Duodenal mucosa (tissue), 2 donors: ENCODE measurements at regions not wholly inside any gene's neighbourhood (a gene's known extent, or its start where the extent isn't known, plus 50 kb on each side); places are given as distances from the start of the nearest gene placed in this dataset.

ENCODE experiments used
- H3K27ac ChIP-seq: one replicate; pipeline ENCODE4 v1.7.0; 2013; ENCODE audit warnings: low read depth, low read length
- H3K27me3 ChIP-seq, 2 donors: one replicate each; pipeline ENCODE4 v1.7.0; 2013; ENCODE audit warnings: low read length in 2 of 2, control low read depth in 1 of 2; ENCODE audit not compliant: insufficient read depth in 2 of 2, control insufficient read depth in 1 of 2
- H3K36me3 ChIP-seq, 2 donors: one replicate each; pipeline ENCODE4 v1.7.0; 2013; ENCODE audit warnings: low read length in 2 of 2, control low read depth in 1 of 2; ENCODE audit not compliant: insufficient read depth in 2 of 2, control insufficient read depth in 1 of 2
- H3K4me1 ChIP-seq, 2 donors: one replicate each; pipeline ENCODE4 v1.7.0; 2013; ENCODE audit warnings: low read length in 2 of 2, control low read depth in 1 of 2; ENCODE audit not compliant: insufficient read depth in 2 of 2, control insufficient read depth in 1 of 2
- H3K4me3 ChIP-seq, 2 donors: one replicate each; pipeline ENCODE4 v1.7.0; 2013; ENCODE audit warnings: low read length in 2 of 2, low read depth in 1 of 2
- H3K9ac ChIP-seq, 2 donors: one replicate each; pipeline ENCODE4 v1.7.0; 2013; ENCODE audit warnings: low read length in 2 of 2, low read depth in 1 of 2
- H3K9me3 ChIP-seq, 2 donors: one replicate each; pipeline ENCODE4 v1.7.0; 2013; ENCODE audit warnings: low read length in 2 of 2, control low read depth in 1 of 2; ENCODE audit not compliant: control insufficient read depth in 1 of 2

GRCh38 chr17:33751702-33752065 is 458.6 kb upstream of the ASIC2 start:
- H3K9ac ChIP-seq: no peak overlapping the region

DNA sequence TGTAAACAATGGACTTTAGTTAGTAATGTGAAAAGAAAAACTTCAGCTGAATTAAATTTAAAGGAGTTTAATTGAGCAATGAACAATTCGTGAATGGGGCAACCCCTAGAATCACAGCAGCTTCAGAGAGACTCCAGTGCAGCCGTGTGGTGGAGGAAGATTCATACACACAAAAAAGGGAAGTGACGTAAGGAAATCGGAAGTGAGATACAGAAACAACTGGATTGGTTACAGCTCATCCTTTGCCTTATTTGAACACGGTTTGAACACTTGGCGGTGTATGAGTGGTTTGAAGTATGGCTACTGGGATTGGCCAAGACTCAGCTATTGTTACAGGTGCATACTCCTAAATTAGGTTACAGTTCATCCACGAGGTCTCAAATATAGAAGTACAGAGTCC is 460.4 kb upstream of the ASIC2 start:
- Histone ChIP-seq H3K27ac (no peak overlapping the region), H3K9me3 (no peaks in the 10 kb centered on the region), H3K27me3 (no peaks in the 10 kb centered on the region), H3K36me3 (no peaks in the 10 kb centered on the region), H3K4me3 (no peak overlapping the region), H3K4me1 (no peaks in the 10 kb centered on the region), H3K9ac (no peak overlapping the region)

More at GRCh38 chr17:33751702-33752065, 458.6 kb upstream of the ASIC2 start:
- Histone ChIP-seq H3K4me1 (no peaks in the 10 kb centered on the region), H3K36me3 (no peaks in the 10 kb centered on the region), H3K27me3 (peaks cover 0 to 3% of the 10 kb centered on the region in 2 donors), H3K9me3 (no peaks in the 10 kb centered on the region), H3K27ac (no peak overlapping the region), H3K4me3 (no peak overlapping the region)

GRCh38 chr17:33756021-33756420 is 462.9 kb upstream of the ASIC2 start:
- no peaks in the 10 kb centered on the region for H3K4me1 ChIP-seq
- no peaks in the 10 kb centered on the region for H3K36me3 ChIP-seq
- no peaks in the 10 kb centered on the region for H3K9me3 ChIP-seq
- no peaks in the 10 kb centered on the region for H3K27me3 ChIP-seq
- H3K4me3 ChIP-seq: no peak overlapping the region
- H3K27ac ChIP-seq: no peak overlapping the region
- H3K9ac ChIP-seq: no peak overlapping the region

- H3K4me1 ChIP-seq: no peaks in the 10 kb centered on the region
- H3K9me3 ChIP-seq: no peaks in the 10 kb centered on the region
- peaks cover 0 to 4% of the 10 kb centered on the region in 2 donors for H3K27me3 ChIP-seq
- H3K4me3 ChIP-seq: no peak overlapping the region
- H3K9ac ChIP-seq: no peak overlapping the region
- H3K36me3 ChIP-seq: no peaks in the 10 kb centered on the region
- no peak overlapping the region for H3K27ac ChIP-seq
Observed at GRCh38 chr17:33765871-33766270, 472.8 kb upstream of the ASIC2 start.

- Histone ChIP-seq H3K9ac (no peak overlapping the region), H3K4me1 (no peaks in the 10 kb centered on the region), H3K27me3 (peaks cover 0 to 4% of the 10 kb centered on the region in 2 donors), H3K9me3 (no peaks in the 10 kb centered on the region), H3K4me3 (no peak overlapping the region), H3K27ac (no peak overlapping the region), H3K36me3 (no peaks in the 10 kb centered on the region)
Observed at GRCh38 chr17:33766721-33767120, 473.6 kb upstream of the ASIC2 start.

DNA sequence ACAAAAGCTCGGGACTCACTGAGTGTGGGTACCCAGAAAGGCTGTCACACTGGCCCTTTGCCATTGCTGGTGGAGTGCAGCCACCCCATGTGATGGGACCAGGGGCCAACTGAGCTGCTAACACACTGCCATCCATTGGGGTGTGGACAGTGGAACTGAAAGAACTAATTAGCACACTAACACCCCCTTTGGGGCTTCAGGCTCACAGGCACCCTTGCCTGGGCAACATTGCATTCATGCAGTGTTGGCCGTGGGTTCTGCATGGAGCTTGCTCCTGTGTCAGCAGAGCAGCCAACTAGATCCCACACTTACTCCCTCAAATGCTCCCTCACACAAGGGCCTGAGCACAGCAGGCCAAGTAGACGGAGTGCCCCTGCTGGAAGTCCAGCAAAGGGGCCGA is 476.0 kb upstream of the ASIC2 start:
- no peaks in the 10 kb centered on the region for H3K9me3 ChIP-seq
- H3K27ac ChIP-seq: no peak overlapping the region
- H3K27me3 ChIP-seq: peaks cover 0 to 4% of the 10 kb centered on the region in 2 donors

DNA sequence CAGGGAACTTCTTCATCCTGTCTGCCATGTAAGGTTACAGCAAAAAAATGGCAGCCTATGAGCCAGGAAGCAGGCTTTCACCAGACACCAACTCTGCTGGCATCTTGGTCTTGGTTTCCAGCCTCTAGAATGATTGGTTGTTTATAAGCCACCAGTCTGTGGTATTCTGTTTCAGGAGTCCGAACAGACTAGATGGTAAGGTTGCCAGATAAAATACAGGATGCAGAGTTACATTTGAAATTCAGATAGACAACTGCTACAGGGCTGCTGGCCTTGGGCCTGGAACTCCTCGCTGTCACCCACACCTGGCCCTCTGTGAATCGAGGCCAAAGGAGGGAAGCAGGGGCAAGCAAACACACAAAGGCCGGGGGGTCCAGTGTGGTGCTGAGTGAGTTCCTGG is 478.8 kb upstream of the CCL2 start:
- Histone ChIP-seq H3K27me3 (no peaks in the 10 kb centered on the region), H3K36me3 (no peaks in the 10 kb centered on the region), H3K9ac (no peak overlapping the region), H3K27ac (no peak overlapping the region), H3K4me1 (no peaks in the 10 kb centered on the region), H3K9me3 (no peaks in the 10 kb centered on the region), H3K4me3 (no peak overlapping the region)

More for the DNA sequence above, 476.0 kb upstream of the ASIC2 start:
- Histone ChIP-seq H3K9ac (no peak overlapping the region), H3K4me1 (no peaks in the 10 kb centered on the region), H3K36me3 (no peaks in the 10 kb centered on the region), H3K4me3 (no peak overlapping the region)

DNA sequence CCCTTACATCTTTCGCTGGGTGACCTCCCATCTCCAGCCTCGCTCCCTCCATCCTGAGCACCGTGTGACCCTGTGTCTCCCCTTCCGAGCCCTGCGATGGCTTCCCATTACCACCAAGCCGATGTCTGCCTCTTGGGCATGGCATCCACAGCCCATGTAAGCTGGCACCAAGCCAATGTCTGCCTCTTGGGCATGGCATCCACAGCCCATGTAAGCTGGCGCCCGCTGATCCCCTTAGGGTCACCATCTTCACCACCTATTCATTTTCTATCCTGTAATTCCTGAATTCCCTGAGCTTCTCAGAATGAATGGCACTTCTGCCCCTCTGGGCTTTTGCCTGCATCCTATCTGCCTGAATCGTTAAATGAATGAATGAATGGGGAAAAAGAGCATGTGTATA is 478.2 kb upstream of the CCL2 start:
- no peak overlapping the region for H3K27ac ChIP-seq
- H3K4me3 ChIP-seq: no peak overlapping the region
- H3K9me3 ChIP-seq: no peaks in the 10 kb centered on the region
- H3K4me1 ChIP-seq: no peaks in the 10 kb centered on the region
- H3K36me3 ChIP-seq: no peaks in the 10 kb centered on the region
- H3K9ac ChIP-seq: no peak overlapping the region
- H3K27me3 ChIP-seq: no peaks in the 10 kb centered on the region

GRCh38 chr17:33777674-33778073 is 477.4 kb upstream of the CCL2 start:
- H3K36me3 ChIP-seq: no peaks in the 10 kb centered on the region
- H3K4me3 ChIP-seq: no peak overlapping the region
- no peak overlapping the region for H3K9ac ChIP-seq
- no peaks in the 10 kb centered on the region for H3K4me1 ChIP-seq
- H3K27ac ChIP-seq: no peak overlapping the region
- H3K27me3 ChIP-seq: no peaks in the 10 kb centered on the region
- no peaks in the 10 kb centered on the region for H3K9me3 ChIP-seq

- Histone ChIP-seq H3K4me1 (no peaks in the 10 kb centered on the region), H3K27me3 (no peaks in the 10 kb centered on the region), H3K9me3 (no peaks in the 10 kb centered on the region), H3K9ac (no peak overlapping the region), H3K27ac (no peak overlapping the region), H3K36me3 (no peaks in the 10 kb centered on the region), H3K4me3 (no peak overlapping the region)
Observed at GRCh38 chr17:33778505-33779233, 476.4 kb upstream of the CCL2 start.

DNA sequence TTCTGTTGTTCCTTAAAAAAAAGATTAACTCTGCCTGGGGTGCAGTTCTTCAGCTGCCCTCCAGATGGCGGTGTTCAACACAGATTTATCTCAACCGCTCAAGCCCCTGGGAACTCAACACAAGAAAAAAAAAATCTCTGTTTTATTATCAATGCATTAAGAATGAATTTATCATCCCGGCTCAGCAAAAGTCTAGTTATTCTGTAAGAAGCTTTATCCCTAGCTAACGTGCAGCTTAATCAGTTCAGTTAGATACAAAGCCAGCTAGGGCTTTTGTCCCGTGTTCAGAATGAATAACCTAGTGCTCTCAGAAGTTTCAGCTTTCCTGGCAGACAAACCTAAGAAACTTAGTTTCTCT is 475.9 kb upstream of the CCL2 start:
- H3K27me3 ChIP-seq: no peaks in the 10 kb centered on the region
- H3K4me1 ChIP-seq: no peaks in the 10 kb centered on the region
- H3K36me3 ChIP-seq: no peaks in the 10 kb centered on the region
- no peak overlapping the region for H3K4me3 ChIP-seq
- H3K9ac ChIP-seq: no peak overlapping the region
- no peak overlapping the region for H3K27ac ChIP-seq
- no peaks in the 10 kb centered on the region for H3K9me3 ChIP-seq
